Limb (tissue), 2 donors: ENCODE measurements at regions not wholly inside any gene's neighbourhood (a gene's known extent, or its start where the extent isn't known, plus 50 kb on each side); places are given as distances from the start of the nearest gene placed in this dataset.

Experiments
- DNase-seq, 2 donors: peaks; one replicate each; pipeline ENCODE4 v3.0.0-alpha.2; 2016; ENCODE audit errors: extremely low spot score in 2 of 2

DNA sequence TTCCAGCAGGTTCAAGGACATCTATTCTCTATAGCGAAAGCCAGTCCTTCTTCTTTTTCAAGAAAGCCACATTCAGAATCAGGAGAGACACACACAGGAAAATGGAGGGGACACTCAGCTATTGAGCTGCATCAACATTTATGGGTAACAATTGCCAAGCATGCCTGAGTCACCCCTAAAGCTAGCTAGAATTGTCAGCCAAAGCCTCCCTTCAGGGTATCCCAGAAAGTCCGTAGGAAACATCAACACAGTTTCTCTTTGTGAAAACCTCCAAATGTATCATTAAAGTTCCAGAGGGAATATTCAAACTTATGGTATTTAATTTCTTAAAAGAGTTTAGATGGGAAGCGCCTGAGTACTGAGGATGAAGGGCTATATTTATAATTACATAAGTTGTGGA, 331.1 kb upstream of the SLC7A11 start:
- DNase-seq, result no peak

DNA sequence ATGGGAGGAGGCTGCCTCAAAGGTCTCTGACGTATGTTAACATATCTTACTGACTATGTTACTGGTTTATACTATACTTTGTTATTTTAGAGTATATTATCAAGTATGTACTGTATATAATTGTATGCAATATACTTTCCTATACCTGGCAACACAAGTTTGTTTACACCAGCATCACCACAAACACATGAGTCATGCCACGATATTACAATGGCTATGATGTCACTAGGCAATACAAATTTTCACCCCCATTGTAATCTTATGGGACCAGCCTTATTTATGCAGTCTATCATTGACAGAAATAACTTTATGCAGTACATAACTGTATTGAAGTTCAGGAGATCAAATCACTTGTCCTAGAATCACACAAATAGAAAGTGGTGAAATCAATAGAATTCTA, 329.9 kb upstream of the SLC7A11 start:
- no peak for DNase-seq

DNA sequence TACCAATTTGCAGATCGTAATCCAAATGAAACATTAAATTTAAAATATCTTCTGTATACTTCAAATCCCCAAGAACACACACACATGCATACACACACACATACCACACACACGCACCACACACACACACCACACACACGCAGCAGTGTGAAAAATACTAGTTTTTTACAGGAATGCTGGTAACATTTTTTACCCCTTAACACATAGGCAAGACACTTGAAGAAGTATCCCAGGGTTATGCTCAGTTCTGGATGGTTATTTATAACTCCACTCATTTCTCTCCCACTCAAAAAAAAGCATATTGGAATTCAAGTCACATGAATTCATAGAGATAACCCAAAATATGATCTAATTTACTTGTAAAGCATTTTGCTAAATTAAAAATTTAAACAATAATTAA, 325.5 kb upstream of the SLC7A11 start:
- no peak for DNase-seq

DNA sequence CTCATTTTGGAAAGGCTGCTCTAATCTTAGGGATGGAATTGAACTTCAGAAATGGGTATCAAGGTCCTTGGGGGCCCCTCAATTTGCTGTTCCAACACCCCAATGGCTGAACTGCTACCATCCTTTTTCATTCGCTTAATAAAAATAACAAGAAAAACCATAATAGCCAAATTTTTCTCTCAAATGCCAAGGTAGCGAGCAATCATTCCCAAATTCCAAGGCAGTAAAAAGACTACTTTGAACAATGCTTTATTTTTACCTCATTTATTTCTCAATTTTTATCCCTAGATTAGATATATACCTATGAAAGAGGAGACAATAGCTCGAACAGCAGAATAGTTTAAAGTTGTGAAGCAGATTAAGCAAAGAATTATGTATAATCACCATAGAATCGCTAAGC, 323.4 kb upstream of the SLC7A11 start:
- no peak for DNase-seq

DNA sequence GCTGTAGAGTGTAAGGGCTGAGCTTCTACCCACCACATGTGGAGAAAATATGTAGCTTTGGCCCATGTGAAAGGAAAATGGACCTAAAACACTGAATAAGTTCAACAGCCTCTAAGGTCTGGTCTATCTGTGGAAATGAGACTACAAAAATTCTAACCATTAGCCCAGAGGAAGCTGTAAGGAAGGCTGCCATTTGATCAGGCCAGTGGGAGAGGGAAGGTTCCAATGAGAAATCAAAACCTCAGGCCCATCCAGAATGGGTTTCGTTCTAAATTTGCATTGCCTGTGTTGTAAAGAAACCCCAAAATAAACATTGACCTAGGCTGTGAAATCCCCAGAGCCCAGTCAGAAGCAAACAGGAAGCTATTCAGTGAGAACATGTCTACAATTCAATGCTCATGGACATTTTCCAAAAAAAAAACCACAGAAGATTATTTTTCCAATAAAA, 320.4 kb upstream of the SLC7A11 start:
- DNase-seq, result peak in 1 of 2 donors; percentile 20

DNA sequence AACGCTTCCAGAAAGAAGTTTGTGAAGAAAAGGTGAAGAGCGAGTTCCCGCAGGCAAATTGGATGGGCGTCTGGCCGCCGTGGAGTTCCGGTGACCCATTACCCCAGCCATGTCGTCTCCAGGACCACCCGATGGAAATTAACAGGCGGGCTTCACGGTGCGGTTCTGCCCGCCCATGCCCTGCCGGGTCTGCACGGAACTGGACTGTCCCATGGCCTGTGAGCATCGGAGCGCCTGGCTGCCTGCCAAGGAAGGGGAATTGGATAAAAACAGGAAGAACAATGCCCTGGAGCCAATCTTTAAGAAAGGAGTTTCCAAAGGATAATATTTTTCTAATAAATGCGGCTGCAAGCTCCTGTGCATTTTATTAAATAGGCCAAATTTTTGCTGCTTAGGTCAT, 319.8 kb upstream of the SLC7A11 start:
- no peak for DNase-seq

DNA sequence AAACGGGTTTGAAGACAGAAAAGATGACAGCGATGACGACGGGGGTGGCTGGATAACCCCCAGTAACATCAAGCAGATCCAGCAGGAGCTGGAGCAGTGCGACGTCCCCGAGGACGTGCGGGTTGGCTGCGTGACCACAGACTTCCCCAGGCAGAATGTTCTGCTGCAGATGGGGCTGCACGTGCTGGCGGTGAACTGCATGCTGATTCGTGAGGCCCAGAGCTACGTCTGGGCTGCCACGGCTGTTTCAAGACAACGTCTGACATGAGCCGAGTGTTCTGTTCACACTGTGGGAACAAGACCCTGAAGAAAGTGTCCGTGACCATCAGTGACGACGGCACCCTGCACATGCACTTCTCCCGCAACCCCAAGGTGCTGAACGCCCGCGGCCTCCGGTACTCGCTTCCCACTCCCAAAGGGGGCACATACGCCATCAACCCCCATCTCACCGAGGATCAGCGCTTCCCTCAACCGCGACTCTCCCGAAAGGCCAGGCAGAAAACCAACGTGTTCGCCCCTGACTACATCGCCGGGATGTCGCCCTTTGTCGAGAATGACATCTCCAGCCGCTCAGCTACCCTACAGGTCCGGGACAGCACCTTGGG, 319.2 kb upstream of the SLC7A11 start:
- DNase-seq, result no peak

DNA sequence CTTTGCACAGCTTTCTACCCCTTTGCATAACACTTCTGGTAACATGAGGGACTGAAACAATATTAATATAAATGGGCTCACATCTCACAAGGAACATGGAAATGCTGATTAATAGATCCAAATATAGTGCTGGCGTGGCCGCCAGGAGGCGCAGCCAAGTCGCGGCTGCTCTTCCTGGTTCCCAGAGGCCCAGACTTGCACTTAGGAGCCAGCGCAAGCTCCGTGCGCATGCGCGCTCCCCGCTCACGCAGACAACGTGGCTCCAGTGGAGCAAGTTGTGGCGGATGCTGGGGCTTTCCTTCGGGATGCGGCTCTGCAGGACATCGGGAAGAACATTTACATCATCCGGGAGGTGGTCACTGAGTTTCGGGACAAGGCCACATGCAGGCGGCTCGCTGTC, 318.3 kb upstream of the SLC7A11 start:
- DNase-seq, result no peak

DNA sequence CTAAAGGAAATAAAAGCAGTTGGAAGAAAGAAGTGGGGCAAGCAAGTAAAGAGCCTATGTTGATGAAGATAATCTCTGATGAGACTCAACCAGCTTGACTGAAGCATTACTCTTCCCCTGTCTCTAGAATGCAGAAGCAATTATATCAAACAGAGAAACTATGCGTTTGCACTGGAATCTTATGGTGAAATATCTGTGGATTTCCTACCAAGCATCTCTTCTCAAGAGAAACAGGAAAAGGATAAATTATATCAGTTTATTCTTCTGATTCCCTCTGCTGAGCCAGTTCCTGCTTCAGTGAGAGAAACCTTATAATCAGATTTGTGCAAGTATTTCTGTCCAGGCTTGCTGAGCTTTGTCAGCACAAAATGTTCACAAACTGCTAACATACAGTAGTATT, 316.7 kb upstream of the SLC7A11 start:
- DNase-seq, result no peak

DNA sequence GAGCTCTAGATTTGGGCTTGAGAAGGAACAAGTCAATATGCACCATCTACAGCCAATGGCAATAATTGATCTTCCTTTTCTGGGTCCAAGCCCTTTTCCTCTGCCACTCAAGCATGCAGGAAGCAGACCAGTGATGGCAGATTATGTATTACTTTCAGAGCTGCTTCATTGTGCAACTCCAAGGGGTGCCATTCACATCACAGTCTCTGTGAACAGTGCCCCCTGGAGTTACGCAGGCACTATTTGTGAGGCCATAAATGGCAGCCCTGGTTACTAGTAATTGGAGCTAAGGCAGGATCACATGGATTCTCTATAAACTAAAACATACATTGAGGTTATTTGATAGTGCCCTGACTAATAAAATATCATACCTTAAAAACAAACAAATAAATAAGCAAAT, 313.4 kb upstream of the SLC7A11 start:
- DNase-seq, result no peak

DNA sequence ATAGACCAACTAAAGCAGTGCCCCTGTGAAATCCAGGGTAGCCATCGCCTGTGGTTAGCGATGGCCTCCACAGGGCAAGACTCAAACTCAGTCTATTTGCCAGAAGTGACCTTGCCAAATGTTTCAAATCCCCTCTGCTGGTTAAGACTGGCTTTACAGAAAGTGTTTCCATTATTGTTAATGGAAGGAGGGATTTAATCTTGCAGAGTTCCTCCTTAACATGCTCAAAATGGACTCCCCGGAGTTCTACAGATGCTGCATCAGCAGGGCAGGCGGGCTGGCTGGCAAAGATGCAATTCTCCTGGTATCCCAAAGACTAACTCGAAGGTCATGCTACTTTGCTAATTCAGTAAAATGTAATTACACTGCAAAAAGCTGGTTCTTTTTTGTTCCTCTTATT, 313.0 kb upstream of the SLC7A11 start:
- no peak for DNase-seq

DNA sequence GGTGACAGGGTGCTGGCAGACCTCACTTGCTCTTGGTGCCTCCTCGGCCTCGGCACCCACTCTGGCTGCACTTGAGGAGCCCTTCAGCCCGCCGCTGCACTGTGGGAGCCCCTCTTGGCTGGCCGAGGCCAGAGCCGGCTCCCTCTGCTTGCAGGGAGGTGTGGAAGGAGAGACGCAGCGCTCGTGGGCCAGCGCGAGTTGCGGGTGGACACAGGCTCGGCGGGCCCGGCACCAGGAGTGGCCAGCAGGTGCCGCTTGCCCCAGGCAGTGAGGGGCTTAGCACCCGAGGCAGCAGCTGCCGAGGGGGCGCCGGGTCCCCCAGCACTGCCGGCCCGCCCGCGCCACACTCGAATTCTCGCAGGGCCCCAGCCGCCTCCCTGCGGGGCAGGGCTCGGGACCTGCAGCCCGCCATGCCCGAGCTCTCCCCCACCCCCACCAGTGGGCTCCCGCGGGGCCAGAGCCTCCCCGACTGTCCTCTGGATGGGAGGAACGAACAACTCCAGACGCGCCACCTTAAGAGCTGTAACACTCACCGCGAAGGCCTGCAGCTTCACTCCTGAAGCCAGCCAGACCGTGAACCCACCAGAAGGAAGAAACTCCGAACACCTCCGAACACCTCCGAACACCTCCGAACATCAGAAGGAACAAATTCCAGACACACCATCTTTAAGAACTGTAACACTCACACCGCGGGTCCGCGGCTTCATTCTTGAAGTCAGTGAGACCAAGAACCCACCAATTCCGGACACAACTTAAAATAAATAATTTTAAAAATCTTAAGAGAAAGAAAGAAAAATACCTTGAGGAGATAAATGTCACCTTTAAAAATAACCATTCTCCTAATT, 311.1 kb upstream of the SLC7A11 start:
- DNase-seq, result no peak

DNA sequence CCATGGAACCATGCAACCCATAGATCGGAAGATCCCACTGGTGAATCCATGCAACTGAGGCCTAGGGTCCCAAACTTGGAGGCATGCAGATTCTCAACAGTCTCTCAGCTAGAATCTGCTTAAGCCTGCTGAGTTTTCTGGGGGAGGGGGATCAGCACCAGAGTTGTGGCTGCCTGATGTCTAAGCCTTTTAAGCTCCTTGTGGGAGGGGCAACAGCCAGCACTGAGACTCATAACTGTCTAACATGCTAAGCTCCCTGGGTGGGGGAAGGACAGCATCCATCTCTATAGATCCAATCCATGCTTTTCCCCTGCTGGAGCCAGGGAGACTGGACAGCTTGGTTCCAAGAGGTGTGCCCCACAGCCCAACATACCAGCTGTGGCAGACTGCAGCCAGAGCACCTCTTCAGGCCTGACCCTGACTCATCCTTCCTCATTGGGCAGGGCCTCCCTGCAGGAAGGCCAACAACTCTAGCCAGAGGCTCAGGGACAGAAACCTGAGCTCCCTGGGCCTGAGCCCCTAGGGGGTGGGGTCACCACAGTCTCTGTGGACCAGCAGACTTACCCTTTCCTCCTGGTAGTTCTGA, 300.1 kb upstream of the SLC7A11 start:
- DNase-seq, result no peak

DNA sequence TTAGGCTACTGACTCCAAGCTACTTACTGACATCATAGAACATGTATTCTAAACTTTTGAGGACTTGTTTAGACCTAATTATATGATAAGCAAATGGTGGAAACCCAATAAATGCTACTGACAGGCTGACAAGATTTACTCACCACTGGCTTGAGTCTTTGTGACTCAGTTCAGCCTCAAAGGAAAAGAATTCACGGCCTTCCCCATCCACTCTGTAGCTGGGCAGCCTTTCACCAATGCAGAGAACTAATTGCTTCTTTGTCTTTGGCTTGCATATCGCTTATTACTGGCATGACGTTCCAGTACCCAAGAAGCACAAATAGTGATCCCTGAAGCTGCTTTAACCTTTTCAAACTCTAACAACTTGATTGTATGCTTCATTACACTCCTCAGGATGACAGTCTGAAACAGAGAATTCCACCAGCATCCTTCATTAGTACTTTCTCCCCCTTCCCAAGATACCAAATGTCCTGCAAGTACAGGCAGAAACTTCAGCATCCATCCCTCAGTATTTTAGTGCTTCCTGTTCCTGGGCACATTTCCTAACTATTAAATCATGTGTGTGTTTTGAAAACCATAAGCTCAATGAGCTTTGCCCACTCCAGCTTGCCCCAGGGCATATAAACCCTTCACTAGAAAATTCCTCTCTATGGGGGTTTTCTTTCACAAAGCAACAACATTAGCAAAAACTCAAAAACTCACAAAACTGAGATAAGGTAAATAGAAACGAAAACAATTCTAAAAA, 298.1 kb upstream of the SLC7A11 start:
- DNase-seq, result no peak

DNA sequence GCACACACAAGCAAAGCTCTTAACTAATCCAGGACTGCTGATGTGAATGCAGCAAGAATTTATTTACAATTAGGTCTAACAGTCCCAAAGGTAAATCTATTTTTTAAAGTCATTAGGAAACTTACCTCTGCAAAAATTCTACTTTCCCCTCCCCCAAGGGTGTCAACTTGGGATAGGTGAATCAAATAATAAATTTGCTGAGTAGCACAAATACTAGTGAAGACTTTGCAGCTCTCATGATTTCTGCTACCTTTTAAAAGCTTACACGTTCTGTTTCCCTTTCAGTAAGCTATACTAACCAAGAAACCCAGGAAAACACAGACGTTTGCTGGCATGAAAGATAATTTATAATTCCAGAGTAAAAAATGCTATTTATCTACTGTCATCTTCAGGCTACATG, 296.6 kb upstream of the SLC7A11 start:
- no peak for DNase-seq

DNA sequence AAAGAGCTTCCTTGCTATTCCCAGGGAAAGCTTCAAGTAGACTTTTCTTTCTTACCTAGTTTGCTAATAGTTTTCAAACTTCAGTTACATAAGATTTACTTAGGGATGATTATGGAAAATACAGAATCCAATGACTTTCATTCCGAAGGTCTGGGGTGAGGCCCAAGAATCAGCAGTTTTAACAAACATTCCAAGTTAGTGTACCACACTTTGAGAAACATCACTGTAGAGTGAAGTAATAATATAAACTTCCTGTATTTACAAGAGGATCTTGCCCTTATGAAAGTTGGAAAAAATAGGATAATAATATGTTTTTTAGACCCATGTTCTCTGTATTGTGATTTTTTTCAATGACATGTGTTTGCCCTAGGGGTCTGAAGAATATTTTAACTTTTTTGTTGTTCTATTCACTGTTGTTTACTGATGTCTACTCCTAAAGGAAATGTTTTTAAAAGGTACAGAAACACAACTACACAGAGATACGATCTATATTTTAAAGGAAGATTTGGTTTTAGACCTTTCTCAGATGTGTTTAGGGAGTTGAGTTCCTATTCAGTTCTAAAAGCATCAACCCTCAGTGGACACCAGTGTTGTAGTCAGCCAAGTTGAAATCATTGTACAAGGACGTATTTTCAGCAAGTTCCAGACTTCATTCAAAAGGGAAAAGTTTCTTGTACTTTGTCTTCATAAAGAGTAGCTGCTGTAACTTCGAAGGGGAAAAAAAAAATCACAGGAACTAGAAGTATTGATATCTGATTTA, 295.8 kb upstream of the SLC7A11 start:
- DNase-seq, result no peak

DNA sequence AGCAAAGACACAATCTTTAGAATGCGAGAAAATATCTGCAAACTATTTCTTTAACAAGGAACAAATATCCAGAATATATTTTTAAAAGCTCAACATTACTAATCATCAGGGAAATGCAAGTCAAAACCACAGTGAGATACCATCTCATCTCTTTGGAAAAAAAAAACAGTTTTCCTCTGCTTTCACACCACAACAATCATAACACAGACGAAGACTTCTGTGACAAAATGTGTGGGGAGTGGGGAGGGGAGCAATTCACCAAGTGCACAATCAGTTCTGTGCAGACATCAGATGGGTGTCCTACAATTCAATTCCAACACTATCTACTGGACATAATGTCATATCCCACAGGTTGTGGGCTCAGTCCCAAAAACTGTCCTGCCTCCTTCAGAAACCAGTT, 293.2 kb upstream of the SLC7A11 start:
- no peak for DNase-seq

DNA sequence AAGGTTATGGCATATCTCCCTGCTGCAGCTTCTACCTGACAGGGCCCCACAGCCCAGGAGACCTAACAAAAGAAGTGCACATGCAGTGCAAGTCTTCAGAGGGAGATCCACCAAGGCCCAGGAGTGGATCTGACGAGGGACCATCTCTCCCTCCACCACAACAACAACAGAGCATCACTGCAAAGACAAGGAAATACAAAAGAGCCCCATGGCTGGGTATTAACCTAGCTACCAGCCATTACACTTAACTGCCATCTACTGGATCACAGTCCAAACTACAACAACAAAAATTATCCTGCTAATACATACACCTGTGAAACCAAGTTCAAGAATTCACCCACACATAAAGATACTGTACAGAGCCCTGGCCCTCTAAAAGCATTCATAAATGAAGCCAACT, 280.2 kb upstream of the SLC7A11 start:
- DNase-seq, result no peak

DNA sequence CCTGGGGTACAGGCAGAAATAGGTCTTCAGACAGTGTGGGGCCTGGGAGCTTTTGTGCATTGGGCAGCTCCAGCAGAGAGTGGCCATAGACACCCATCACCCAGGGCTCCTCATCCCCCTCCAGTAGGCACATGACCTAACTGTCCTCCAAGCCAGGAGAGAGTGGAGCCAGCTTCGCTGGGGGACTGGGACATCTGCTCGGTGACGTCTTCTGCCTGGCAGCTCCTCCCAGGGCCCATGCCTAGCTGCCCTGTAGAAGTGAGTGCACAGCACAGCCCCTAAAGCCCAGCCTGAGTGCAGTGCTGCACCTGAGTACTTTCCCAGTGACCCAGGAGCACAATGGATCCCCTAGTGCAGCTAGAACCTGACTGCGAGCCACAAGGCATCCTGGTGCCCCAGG, 279.7 kb upstream of the SLC7A11 start:
- DNase-seq, result no peak

DNA sequence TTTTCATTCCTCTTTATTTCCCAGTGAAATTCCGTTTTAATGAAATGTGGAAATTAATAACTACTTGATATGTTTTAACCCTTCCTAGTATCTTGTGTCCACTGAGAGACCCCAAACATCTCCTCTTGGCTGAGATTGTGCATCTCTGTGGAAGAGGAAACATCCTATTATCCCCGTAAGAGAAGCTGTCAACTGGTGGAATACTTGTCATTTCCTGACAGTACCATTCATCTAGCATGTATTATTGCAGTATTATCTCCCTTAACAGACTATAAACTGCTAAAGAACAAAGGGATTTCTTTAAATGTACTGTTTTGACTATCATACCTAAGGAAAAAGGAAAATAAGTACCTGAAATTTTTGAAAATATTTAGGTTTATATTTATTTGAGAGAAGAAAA, 277.3 kb upstream of the SLC7A11 start:
- no peak for DNase-seq

DNA sequence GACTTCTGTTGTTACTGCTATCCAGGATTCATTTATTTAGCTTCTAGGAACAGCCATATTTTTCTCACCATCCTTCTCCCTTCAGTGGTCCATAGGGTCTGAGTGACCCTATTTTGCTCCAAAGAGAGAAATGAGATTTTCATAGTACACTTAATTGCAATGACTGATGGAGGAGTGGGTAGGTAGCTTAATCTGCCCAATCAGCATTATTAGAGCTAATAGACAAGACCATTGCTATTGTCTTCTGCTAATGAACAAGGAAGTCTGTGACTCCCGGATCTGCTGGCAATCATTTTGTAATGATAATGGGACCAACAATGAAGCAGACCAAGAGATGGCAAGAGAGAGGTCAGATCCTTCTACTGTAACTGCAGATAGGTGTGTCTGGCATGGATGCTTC, 271.4 kb upstream of the SLC7A11 start:
- no peak for DNase-seq
